ENCODE measurements at regions not wholly inside any gene's neighbourhood (a gene's known extent, or its start where the extent isn't known, plus 50 kb on each side); places are given as distances from the start of the nearest gene placed in this dataset.

DNA sequence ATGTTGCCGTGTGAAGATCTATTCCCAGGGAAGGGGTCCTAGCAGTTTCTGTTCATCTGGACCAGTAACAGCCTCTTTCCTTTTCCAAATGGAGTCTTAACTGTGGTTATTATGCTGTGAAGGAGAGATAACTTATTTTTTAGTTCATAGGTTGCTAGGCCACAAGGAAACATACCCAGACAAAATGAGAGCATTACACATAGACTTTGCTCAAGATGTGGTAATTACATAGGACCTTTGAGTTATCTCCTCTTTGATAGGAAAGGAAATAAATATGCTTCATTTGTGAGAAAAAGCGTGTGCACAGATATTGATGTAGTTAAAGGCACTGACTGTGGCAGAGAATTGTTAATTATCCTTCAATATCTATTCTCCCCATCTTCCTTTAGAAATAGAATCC is 52.5 kb upstream of the SNX2 start:
- H3K4me3 ChIP-seq (ENCODE audit: low read depth, low read length): no peak overlapping the region
- TF ChIP-seq, protein P1, sequence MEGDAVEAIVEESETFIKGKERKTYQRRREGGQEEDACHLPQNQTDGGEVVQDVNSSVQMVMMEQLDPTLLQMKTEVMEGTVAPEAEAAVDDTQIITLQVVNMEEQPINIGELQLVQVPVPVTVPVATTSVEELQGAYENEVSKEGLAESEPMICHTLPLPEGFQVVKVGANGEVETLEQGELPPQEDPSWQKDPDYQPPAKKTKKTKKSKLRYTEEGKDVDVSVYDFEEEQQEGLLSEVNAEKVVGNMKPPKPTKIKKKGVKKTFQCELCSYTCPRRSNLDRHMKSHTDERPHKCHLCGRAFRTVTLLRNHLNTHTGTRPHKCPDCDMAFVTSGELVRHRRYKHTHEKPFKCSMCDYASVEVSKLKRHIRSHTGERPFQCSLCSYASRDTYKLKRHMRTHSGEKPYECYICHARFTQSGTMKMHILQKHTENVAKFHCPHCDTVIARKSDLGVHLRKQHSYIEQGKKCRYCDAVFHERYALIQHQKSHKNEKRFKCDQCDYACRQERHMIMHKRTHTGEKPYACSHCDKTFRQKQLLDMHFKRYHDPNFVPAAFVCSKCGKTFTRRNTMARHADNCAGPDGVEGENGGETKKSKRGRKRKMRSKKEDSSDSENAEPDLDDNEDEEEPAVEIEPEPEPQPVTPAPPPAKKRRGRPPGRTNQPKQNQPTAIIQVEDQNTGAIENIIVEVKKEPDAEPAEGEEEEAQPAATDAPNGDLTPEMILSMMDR (IDR thresholded peaks at IDR 0.05; ENCODE audit: insufficient read depth, low read length): no peak
- no peak for DNase-seq (ENCODE audit: low read depth)

GRCh38 chr5:122723606-122724352 is 51.1 kb upstream of the SNX2 start:
- peak; percentile 92 for DNase-seq (ENCODE audit: low read depth)
- H3K4me3 ChIP-seq (ENCODE audit: low read depth, low read length): no peak overlapping the region
- TF ChIP-seq, protein P1 (IDR thresholded peaks at IDR 0.05; ENCODE audit: insufficient read depth, low read length): no peak

Measured in fibroblast of the aortic adventitia (primary cell).